ENCODE measurements at regions not wholly inside any gene's neighbourhood (a gene's known extent, or its start where the extent isn't known, plus 50 kb on each side); places are given as distances from the start of the nearest gene placed in this dataset.

DNA sequence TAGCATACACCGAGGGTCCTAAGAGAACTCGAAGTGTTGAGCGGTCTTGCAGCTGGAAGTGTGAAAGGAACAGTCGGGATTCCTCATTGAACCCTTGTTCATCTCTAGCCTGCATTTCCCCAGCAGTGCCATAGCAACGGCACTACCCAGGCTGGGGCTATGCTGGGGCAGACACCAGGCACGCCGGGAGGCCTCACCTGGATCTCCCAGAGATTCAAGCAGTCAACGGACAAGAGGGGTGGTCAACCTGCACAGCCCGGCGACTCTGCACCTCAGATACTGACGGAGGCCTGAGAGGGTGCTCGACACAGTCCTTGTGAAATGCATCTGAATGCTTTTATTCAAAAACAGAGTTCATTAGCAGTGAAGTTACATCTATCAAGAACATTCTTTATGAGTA is 604.2 kb downstream of the GALR1 start:
- H3K9me3 Mint-ChIP-seq: no peaks in the 10 kb centered on the region
- no peaks in the 10 kb centered on the region for H3K36me3 Mint-ChIP-seq
- DNase-seq: no peak
- no peaks in the 10 kb centered on the region for H3K4me1 Mint-ChIP-seq
- no peak overlapping the region for H3K27ac Mint-ChIP-seq
- H3K27me3 Mint-ChIP-seq: peaks cover 36% of the 10 kb centered on the region
- no peak overlapping the region for H3K4me3 Mint-ChIP-seq

DNA sequence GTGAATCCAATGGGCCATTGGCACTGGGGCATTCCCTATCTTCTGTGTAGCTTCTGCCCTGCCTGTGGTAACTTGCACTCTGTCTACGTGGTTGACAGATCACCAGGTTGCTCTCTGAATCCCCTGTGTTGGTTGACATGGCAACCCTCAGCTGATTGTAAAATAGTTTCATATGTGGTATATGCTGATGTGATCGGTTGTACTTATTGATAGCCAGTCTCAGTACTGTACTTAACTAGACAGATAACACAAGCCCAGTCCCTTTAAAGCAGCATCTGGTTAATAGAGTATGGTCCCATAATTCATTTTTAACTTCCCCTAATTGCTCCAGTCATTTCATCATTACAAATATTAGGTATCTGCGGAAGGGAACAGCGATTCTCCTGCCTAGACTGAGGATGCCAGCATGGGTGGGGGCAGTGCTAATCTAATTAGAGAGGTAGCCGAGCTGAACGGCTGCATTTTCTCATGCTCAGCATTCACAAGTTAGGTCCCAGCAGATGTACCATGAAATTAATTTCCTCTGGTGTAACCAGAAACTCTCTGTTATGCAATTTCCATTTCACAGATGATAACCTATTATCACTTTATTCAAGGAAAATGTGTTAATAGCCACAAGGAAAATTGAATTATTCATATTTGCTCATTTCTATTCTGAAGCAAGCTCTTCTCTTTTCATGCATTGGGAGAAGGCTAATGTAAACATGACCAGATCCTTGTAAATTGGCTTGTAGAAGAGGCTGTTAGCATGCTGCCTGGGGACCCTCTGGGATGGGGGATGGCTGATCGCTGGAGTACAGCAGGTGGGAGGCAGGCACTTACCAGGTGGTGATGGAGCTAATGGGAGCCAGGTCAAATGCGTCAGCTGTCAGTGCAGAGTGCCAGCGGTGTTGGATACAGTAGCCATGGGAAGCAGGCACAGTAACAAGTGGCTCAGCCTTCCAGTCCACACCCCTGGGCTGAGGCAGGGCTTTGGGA is 608.3 kb downstream of the GALR1 start:
- peaks cover 18% of the 10 kb centered on the region for H3K27me3 Mint-ChIP-seq
- no peaks in the 10 kb centered on the region for H3K9me3 Mint-ChIP-seq
- H3K4me3 Mint-ChIP-seq: no peak overlapping the region
- no peak for DNase-seq
- H3K27ac Mint-ChIP-seq: no peak overlapping the region
- no peaks in the 10 kb centered on the region for H3K36me3 Mint-ChIP-seq
- H3K4me1 Mint-ChIP-seq: no peaks in the 10 kb centered on the region

GRCh38 chr18:77859634-77860033 is 610.0 kb downstream of the GALR1 start:
- Mint-ChIP-seq H3K27me3 (peaks cover 10% of the 10 kb centered on the region), H3K4me3 (no peak overlapping the region), H3K27ac (no peak overlapping the region), H3K36me3 (no peaks in the 10 kb centered on the region), H3K4me1 (no peaks in the 10 kb centered on the region), H3K9me3 (no peaks in the 10 kb centered on the region)
- no peak for DNase-seq

DNA sequence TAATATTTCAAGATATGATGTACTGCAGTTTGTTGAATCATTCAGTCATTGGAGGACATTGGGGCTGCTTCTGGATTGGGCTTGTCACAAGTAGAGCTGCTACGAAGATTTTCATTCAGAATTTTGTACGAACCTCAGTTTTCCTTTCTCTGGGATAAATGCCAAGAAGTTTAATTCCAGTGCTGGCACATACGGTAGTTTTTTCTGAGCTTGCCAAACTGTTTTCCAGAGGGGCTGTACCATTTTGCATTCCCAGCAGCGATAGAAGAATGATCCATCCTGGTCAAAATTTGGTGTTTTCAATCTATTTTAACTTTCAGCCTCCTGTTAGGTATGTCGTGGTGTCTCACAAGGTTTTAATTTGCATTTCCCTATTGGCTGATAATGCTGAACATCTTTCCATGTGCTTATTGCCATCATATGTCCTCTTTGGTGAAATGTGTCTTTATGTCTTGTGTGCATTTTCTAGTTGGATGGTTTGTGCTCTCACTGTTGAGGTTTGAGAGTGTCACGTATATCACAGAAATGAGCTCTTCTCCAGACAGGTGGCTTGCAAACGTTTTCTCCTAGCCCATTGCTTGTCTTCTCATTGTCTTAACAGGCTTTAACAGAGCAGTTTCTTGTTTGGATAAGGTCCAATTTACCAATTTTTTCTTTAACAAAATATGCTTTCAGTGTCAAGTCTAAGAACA is 612.6 kb downstream of the GALR1 start:
- H3K4me3 Mint-ChIP-seq: no peak overlapping the region
- H3K36me3 Mint-ChIP-seq: no peaks in the 10 kb centered on the region
- no peaks in the 10 kb centered on the region for H3K9me3 Mint-ChIP-seq
- H3K4me1 Mint-ChIP-seq: no peaks in the 10 kb centered on the region
- no peak for DNase-seq
- H3K27ac Mint-ChIP-seq: no peak overlapping the region
- peaks cover 5% of the 10 kb centered on the region for H3K27me3 Mint-ChIP-seq

DNA sequence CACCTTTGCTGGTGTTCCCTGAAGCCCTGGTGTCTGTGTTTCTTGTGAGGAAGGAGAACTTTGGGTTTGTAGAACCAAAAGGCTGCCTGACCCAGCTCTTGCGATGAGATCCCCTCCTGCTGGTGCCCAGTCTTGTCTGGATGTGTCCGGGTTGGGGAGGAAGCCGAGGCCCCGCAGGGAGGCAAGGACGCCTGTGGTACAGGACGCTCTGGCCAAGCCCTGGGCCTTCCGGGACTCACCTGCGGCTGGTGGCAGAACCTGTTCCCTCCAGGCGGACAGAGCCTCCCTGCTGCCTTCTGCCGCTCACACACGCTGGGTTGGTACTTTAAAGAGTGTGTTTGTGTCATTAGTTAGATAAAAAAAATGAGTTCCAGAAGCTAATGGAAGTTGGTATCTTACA is 616.2 kb downstream of the GALR1 start:
- no peaks in the 10 kb centered on the region for H3K36me3 Mint-ChIP-seq

GRCh38 chr18:77866351-77866750 is 616.7 kb downstream of the GALR1 start:
- Mint-ChIP-seq H3K9me3 (no peaks in the 10 kb centered on the region), H3K27ac (no peak overlapping the region), H3K4me1 (no peaks in the 10 kb centered on the region), H3K27me3 (peaks cover 10% of the 10 kb centered on the region), H3K36me3 (no peaks in the 10 kb centered on the region), H3K4me3 (no peak overlapping the region)
- DNase-seq: no peak

More for the DNA sequence above, 616.2 kb downstream of the GALR1 start:
- Mint-ChIP-seq H3K4me1 (no peaks in the 10 kb centered on the region), H3K27ac (no peak overlapping the region), H3K9me3 (no peaks in the 10 kb centered on the region), H3K27me3 (peaks cover 10% of the 10 kb centered on the region), H3K4me3 (no peak overlapping the region)
- no peak for DNase-seq

GRCh38 chr18:77870199-77870598 is 620.6 kb downstream of the GALR1 start:
- H3K36me3 Mint-ChIP-seq: no peaks in the 10 kb centered on the region
- no peaks in the 10 kb centered on the region for H3K9me3 Mint-ChIP-seq
- no peak for DNase-seq
- peaks cover 10% of the 10 kb centered on the region for H3K27me3 Mint-ChIP-seq
- no peak overlapping the region for H3K27ac Mint-ChIP-seq
- no peaks in the 10 kb centered on the region for H3K4me1 Mint-ChIP-seq
- H3K4me3 Mint-ChIP-seq: no peak overlapping the region

- Mint-ChIP-seq H3K36me3 (no peaks in the 10 kb centered on the region), H3K27me3 (peaks cover 14% of the 10 kb centered on the region), H3K9me3 (no peaks in the 10 kb centered on the region), H3K4me1 (no peaks in the 10 kb centered on the region), H3K4me3 (no peak overlapping the region), H3K27ac (no peak overlapping the region)
- DNase-seq: no peak
Measured at GRCh38 chr18:77870894-77871293, 621.2 kb downstream of the GALR1 start.

- Mint-ChIP-seq H3K4me3 (no peak overlapping the region), H3K36me3 (no peaks in the 10 kb centered on the region), H3K4me1 (no peaks in the 10 kb centered on the region), H3K27me3 (peaks cover 14% of the 10 kb centered on the region), H3K27ac (no peak overlapping the region), H3K9me3 (no peaks in the 10 kb centered on the region)
- DNase-seq: no peak
Measured at GRCh38 chr18:77872166-77872565, 622.5 kb downstream of the GALR1 start.

DNA sequence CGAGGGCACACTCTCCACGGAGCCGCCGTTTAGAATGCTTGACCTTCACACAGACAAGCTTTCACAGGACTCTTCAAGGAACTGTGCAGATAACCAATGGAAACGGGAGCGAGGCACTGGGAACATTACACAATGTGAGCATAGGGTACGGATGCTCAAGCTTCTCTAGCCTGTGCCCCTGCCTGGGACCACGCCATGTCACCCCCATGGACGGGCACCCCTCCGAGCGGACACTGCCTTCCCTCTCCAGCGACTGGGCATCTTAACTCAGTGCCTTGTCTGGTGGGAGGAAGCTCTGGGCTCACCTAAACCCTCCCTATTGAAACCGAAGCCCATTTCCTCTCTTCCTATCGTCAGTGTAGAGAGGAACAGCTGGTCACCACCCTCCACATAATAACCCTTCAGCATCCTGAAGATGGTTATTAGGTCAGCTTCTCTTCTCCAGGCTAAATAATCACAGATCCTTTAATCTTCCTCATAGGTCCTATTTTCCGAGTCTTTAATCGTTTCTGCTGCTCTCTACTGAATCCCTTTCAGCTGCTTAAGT is 626.7 kb downstream of the GALR1 start:
- Mint-ChIP-seq H3K4me1 (no peaks in the 10 kb centered on the region), H3K36me3 (no peaks in the 10 kb centered on the region), H3K27me3 (peaks cover 4% of the 10 kb centered on the region), H3K27ac (no peak overlapping the region), H3K9me3 (no peaks in the 10 kb centered on the region), H3K4me3 (no peak overlapping the region)
- DNase-seq: no peak

DNA sequence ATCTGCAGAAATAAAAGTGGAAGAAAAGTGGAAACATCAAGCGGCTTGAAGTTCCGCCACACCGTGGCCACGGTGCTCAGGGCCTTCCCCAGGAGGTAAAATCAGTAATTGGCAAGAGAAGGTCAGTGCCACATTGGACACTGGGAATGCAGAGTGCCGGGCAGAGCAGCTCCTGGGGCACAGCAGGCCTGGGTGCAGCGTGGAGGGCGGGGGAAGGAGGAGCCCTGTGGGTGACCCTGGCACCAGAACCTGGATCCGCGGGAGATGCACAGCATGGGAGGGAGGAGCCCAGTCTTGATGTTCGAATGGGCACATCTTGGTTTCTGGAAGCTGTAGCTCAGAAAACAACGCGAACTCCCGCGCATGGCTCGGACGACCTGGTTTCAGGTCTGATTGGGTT is 630.2 kb downstream of the GALR1 start:
- H3K27me3 Mint-ChIP-seq: peaks cover 7% of the 10 kb centered on the region

GRCh38 chr18:77884454-77884853 is 634.8 kb downstream of the GALR1 start:
- H3K36me3 Mint-ChIP-seq: no peaks in the 10 kb centered on the region
- no peaks in the 10 kb centered on the region for H3K4me1 Mint-ChIP-seq
- peaks cover 14% of the 10 kb centered on the region for H3K27me3 Mint-ChIP-seq
- H3K27ac Mint-ChIP-seq: no peak overlapping the region
- DNase-seq: no peak
- H3K4me3 Mint-ChIP-seq: no peak overlapping the region
- no peaks in the 10 kb centered on the region for H3K9me3 Mint-ChIP-seq

More for the DNA sequence above, 630.2 kb downstream of the GALR1 start:
- no peak overlapping the region for H3K4me3 Mint-ChIP-seq
- H3K9me3 Mint-ChIP-seq: no peaks in the 10 kb centered on the region
- no peak for DNase-seq
- H3K27ac Mint-ChIP-seq: no peak overlapping the region
- H3K36me3 Mint-ChIP-seq: no peaks in the 10 kb centered on the region
- H3K4me1 Mint-ChIP-seq: no peaks in the 10 kb centered on the region

GRCh38 chr18:77894060-77894459 is 644.4 kb downstream of the GALR1 start:
- DNase-seq: no peak
- no peak overlapping the region for H3K4me3 Mint-ChIP-seq
- no peaks in the 10 kb centered on the region for H3K36me3 Mint-ChIP-seq
- peaks cover 1% of the 10 kb centered on the region for H3K9me3 Mint-ChIP-seq
- no peaks in the 10 kb centered on the region for H3K4me1 Mint-ChIP-seq
- peaks cover 20% of the 10 kb centered on the region for H3K27me3 Mint-ChIP-seq
- no peak overlapping the region for H3K27ac Mint-ChIP-seq

- no peak for DNase-seq
- Mint-ChIP-seq H3K27ac (no peak overlapping the region), H3K4me3 (no peak overlapping the region), H3K36me3 (no peaks in the 10 kb centered on the region), H3K4me1 (no peaks in the 10 kb centered on the region), H3K27me3 (peaks cover 19% of the 10 kb centered on the region), H3K9me3 (peaks cover 1% of the 10 kb centered on the region)
Measured at GRCh38 chr18:77895250-77895649, 645.6 kb downstream of the GALR1 start.

DNA sequence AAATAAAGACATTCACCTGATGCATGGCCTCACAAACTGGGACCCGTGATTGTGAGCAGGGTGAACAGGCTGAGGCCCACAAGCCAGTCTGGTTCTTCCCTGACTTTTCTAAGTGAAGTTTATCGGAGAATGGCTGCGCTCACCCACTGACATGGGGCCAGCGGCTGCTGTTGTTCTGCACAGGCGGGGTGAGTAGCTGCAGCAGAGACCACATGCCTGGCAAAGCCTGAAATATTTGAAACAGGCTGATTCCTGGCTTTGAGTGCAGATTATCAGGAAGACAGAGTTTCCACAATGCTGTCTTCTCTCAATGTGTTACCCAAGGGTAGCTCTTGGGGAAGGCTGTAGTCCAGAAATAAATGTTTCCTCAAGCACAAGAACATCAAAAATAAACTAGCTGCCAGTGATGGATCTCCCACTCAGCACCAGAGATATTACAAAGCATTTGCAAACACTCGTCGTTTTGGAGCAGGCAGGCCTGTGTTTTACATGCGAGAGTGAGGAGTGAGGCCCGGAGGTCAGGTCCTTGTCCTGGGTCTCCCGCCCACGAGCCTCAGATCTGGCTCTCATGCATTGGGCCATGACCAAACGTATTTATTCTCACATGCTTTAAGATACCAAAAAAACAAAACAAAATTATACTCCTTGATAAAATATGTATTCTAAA is 647.1 kb downstream of the GALR1 start:
- Mint-ChIP-seq H3K4me1 (no peaks in the 10 kb centered on the region), H3K27ac (no peak overlapping the region), H3K36me3 (no peaks in the 10 kb centered on the region), H3K27me3 (peaks cover 16% of the 10 kb centered on the region), H3K9me3 (no peaks in the 10 kb centered on the region), H3K4me3 (no peak overlapping the region)
- no peak for DNase-seq

Data from activated naive CD8-positive, alpha-beta T cell treated with anti-CD3 and anti-CD28 coated beads for 36 hours (primary cell).